Ishikawa (cell line): ENCODE measurements at regions not wholly inside any gene's neighbourhood (a gene's known extent, or its start where the extent isn't known, plus 50 kb on each side); places are given as distances from the start of the nearest gene placed in this dataset.

ENCODE experiments used
- CEBPB ChIP-seq: IDR thresholded peaks from 2 replicates; pipeline ENCODE4 v1.6.1; 2012
- CREB1 ChIP-seq: IDR thresholded peaks from 2 replicates; pipeline ENCODE4 v1.6.1; 2012; ENCODE audit warnings: low read depth
- EGR1 ChIP-seq: IDR thresholded peaks from 2 replicates; pipeline ENCODE4 v1.6.1; 2012
- EP300 ChIP-seq: IDR thresholded peaks from 2 replicates; pipeline ENCODE4 v1.6.1; 2012; ENCODE audit warnings: borderline replicate concordance
- FOXM1 ChIP-seq: IDR thresholded peaks from 2 replicates; pipeline ENCODE4 v1.6.1; 2012; ENCODE audit warnings: low read depth, borderline replicate concordance
- NFIC ChIP-seq: IDR thresholded peaks from 2 replicates; pipeline ENCODE4 v1.6.1; 2012
- RAD21 ChIP-seq: IDR thresholded peaks from 2 replicates; pipeline ENCODE4 v1.6.1; 2012; ENCODE audit warnings: low read depth
- TAF1 ChIP-seq: IDR thresholded peaks from 2 replicates; pipeline ENCODE4 v1.6.1; 2012; ENCODE audit warnings: low read depth, mild to moderate bottlenecking
- TCF12 ChIP-seq: IDR thresholded peaks from 2 replicates; pipeline ENCODE4 v1.6.1; 2012; ENCODE audit warnings: low read depth
- TEAD4 ChIP-seq: IDR thresholded peaks from 2 replicates; pipeline ENCODE4 v1.6.1; 2012
- YY1 ChIP-seq: IDR thresholded peaks from 2 replicates; pipeline ENCODE4 v1.6.1; 2012; ENCODE audit warnings: low read depth
- ZBTB7A ChIP-seq: IDR thresholded peaks from 2 replicates; pipeline ENCODE4 v1.6.1; 2012; ENCODE audit warnings: low read depth
- TF ChIP-seq, protein P1 (sequence below): IDR thresholded peaks from 2 replicates; pipeline ENCODE4 v1.6.1; 2012; ENCODE audit warnings: low read depth, mild to moderate bottlenecking
- TF ChIP-seq, protein P2 (sequence below): IDR thresholded peaks from 2 replicates; pipeline ENCODE4 v1.6.1; 2012
- TF ChIP-seq, protein P3 (sequence below): IDR thresholded peaks from 2 replicates; pipeline ENCODE4 v1.6.1; 2012

DNA sequence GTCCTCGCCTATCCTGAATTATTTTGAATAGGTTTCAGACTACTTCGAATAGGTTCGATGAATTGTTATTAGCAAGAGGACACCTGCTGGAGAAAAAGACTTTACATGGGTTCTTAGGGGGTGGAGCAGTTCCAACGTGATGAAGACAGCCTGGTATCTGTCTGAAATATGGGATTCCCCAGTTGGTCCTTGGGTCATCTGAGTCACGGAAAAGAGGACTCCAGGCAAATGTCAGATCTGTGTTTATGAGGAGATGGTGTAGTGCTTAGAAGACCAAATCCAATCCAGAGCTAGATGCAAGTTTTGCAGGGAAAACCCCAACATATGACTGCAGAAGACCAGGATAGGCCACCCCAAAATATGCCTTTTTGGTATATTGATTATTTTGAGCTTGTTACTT is 98.9 kb upstream of the IGSF10 start:
- TF ChIP-seq TEAD4, result no peak
- no peak for TF ChIP-seq CREB1
- no peak for TF ChIP-seq YY1
- TF ChIP-seq ZBTB7A, result no peak
- TF ChIP-seq, protein P1, sequence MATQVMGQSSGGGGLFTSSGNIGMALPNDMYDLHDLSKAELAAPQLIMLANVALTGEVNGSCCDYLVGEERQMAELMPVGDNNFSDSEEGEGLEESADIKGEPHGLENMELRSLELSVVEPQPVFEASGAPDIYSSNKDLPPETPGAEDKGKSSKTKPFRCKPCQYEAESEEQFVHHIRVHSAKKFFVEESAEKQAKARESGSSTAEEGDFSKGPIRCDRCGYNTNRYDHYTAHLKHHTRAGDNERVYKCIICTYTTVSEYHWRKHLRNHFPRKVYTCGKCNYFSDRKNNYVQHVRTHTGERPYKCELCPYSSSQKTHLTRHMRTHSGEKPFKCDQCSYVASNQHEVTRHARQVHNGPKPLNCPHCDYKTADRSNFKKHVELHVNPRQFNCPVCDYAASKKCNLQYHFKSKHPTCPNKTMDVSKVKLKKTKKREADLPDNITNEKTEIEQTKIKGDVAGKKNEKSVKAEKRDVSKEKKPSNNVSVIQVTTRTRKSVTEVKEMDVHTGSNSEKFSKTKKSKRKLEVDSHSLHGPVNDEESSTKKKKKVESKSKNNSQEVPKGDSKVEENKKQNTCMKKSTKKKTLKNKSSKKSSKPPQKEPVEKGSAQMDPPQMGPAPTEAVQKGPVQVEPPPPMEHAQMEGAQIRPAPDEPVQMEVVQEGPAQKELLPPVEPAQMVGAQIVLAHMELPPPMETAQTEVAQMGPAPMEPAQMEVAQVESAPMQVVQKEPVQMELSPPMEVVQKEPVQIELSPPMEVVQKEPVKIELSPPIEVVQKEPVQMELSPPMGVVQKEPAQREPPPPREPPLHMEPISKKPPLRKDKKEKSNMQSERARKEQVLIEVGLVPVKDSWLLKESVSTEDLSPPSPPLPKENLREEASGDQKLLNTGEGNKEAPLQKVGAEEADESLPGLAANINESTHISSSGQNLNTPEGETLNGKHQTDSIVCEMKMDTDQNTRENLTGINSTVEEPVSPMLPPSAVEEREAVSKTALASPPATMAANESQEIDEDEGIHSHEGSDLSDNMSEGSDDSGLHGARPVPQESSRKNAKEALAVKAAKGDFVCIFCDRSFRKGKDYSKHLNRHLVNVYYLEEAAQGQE, result no peak
- no peak for TF ChIP-seq EP300
- TF ChIP-seq TCF12, result no peak
- no peak for TF ChIP-seq FOXM1
- TF ChIP-seq TAF1, result no peak
- TF ChIP-seq RAD21, result no peak
- TF ChIP-seq, protein P2, sequence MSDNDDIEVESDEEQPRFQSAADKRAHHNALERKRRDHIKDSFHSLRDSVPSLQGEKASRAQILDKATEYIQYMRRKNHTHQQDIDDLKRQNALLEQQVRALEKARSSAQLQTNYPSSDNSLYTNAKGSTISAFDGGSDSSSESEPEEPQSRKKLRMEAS, result no peak
- TF ChIP-seq EGR1, result no peak
- no peak for TF ChIP-seq NFIC
- TF ChIP-seq, protein P3, sequence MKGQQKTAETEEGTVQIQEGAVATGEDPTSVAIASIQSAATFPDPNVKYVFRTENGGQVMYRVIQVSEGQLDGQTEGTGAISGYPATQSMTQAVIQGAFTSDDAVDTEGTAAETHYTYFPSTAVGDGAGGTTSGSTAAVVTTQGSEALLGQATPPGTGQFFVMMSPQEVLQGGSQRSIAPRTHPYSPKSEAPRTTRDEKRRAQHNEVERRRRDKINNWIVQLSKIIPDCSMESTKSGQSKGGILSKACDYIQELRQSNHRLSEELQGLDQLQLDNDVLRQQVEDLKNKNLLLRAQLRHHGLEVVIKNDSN, result no peak
- no peak for TF ChIP-seq CEBPB

DNA sequence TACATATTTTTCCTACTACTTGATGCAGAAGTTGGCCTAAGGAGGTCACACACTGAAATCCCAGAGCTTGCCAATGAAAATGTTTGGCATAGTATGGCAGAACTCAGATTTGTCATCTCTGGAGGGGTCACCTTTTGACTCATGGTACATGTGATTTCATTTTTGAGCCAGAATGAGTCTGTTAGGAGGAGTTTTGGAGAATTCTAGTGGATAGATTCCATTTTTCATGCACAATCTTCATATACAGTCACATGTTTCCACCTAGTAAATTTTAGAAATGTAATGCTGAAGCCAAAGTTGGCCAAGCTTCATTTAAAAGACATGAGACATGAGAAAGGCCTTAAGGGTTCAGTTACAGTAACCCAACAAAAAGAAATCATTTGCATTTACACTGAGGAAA is 97.8 kb upstream of the IGSF10 start:
- TF ChIP-seq TCF12 (no peak), YY1 (no peak), CREB1 (no peak), RAD21 (no peak), NFIC (no peak), CEBPB (no peak), TAF1 (no peak), ZBTB7A (no peak), EGR1 (no peak), TEAD4 (no peak), FOXM1 (no peak), EP300 (no peak)
- TF ChIP-seq, protein P2, result no peak
- TF ChIP-seq, protein P1, result no peak
- TF ChIP-seq, protein P3, result no peak

DNA sequence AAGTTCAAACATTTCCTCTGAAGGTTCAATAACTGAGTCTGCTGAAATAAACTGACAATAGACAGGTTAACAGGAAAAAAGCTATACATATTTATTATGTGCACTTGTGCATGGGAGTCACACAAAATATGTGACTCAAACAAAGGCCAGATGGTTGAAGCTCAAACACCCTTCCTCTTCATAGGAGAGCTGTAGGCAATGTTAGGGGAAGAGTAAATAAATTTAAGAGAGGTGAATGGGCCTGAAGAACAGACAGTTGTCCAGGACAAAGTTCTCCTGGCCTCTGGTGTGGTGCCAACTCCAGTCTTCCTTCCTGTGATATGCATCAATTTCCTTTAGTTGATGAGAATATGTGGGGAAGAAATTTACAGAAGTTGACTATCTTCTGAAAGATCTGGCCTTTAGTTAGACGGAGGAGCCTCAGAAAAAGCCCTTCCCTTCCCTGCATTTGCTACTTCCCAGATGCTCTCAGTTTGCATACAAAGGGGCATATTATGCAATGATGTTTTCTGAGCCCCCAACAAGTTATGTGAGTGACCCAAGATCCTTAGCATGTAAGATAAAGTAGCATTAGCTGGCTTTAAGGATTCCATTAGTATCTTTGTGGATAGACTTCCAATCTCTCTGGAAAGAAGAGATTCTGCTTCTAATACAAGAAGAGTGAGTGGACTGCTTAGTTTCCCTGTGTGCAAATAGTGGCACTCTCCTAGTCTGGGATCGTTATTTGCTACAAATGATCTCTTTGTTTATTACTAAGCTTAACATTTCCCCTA is 96.4 kb upstream of the IGSF10 start:
- no peak for TF ChIP-seq TAF1
- TF ChIP-seq NFIC, result no peak
- TF ChIP-seq, protein P1, result no peak
- TF ChIP-seq, protein P2, result no peak
- no peak for TF ChIP-seq FOXM1
- no peak for TF ChIP-seq CEBPB
- no peak for TF ChIP-seq EGR1
- no peak for TF ChIP-seq EP300
- TF ChIP-seq RAD21, result no peak
- TF ChIP-seq CREB1, result no peak
- TF ChIP-seq, protein P3, result no peak
- TF ChIP-seq YY1, result no peak
- TF ChIP-seq TCF12, result no peak
- no peak for TF ChIP-seq TEAD4
